A673 (cell line): ENCODE measurements at regions not wholly inside any gene's neighbourhood (a gene's known extent, or its start where the extent isn't known, plus 50 kb on each side); places are given as distances from the start of the nearest gene placed in this dataset.

Experiments used
- BruUV-seq: library from RNA; stranded (reverse); fragments of 400-500 nt; replicated peaks from 2 replicates; lab custom pipeline; 2021; lab: Mats Ljungman, UMichigan
- CTCF ChIA-PET: fragments of 300-600 bp; sonication (Branson Sonifier 250); formaldehyde crosslinking; loops from one replicate; lab custom pipeline; 2022; ENCODE audit warnings: antibody characterized with exemption; lab: Charles Lee
- POLR2A ChIA-PET: fragments of 300-600 bp; sonication (Branson Sonifier 250); formaldehyde crosslinking; loops from one replicate; lab custom pipeline; 2022; ENCODE audit warnings: antibody characterized with exemption; ENCODE audit not compliant: low non-redundant PET; lab: Charles Lee
- DNase-seq: peaks from one replicate; pipeline ENCODE4 v3.0.0-alpha.2; 2015; ENCODE audit warnings: low spot score
- H3K27ac ChIP-seq: fragments of 200-600 bp; sonication (generic); 2 replicates; pipeline ENCODE4 v1.5.1; 2016; ENCODE audit warnings: mixed run types, low read depth, mild to moderate bottlenecking, mixed read lengths, antibody characterized with exemption, low read length; ENCODE audit not compliant: poor library complexity, severe bottlenecking
- H3K27me3 ChIP-seq: fragments of 200-600 bp; sonication (generic); replicated peaks from 2 replicates; pipeline ENCODE4 v1.6.1; 2017; ENCODE audit warnings: mixed run types, low read depth, mild to moderate bottlenecking, mixed read lengths, antibody characterized with exemption, low read length; ENCODE audit not compliant: insufficient read depth, poor library complexity
- H3K36me3 ChIP-seq: fragments of 200-600 bp; sonication (generic); 2 replicates; pipeline ENCODE4 v1.6.1; 2016; ENCODE audit warnings: mixed run types, mild to moderate bottlenecking, mixed read lengths, antibody characterized with exemption, low read length; ENCODE audit not compliant: insufficient read depth, poor library complexity, severe bottlenecking
- H3K4me1 ChIP-seq: fragments of 200-600 bp; sonication (generic); 2 replicates; pipeline ENCODE4 v1.6.1; 2017; ENCODE audit warnings: mixed run types, mild to moderate bottlenecking, mixed read lengths, antibody characterized with exemption, low read length; ENCODE audit not compliant: insufficient read depth, poor library complexity, severe bottlenecking
- H3K4me3 ChIP-seq: fragments of 200-600 bp; sonication (generic); 2 replicates; pipeline ENCODE4 v1.5.1; 2016; ENCODE audit warnings: low read depth, mixed run types, mild to moderate bottlenecking, mixed read lengths, low read length; ENCODE audit not compliant: poor library complexity, severe bottlenecking
- H3K9me3 ChIP-seq: fragments of 200-600 bp; sonication (generic); 2 replicates; pipeline ENCODE4 v1.6.1; 2016; ENCODE audit warnings: mixed run types, low read depth, mild to moderate bottlenecking, mixed read lengths, antibody characterized with exemption, low read length; ENCODE audit not compliant: poor library complexity, severe bottlenecking
- CTCF ChIP-seq: fragments of 300-800, 200-600 bp; sonication (generic); conservative IDR thresholded peaks from 2 replicates; pipeline ENCODE4 v1.5.1; 2017; ENCODE audit warnings: low read depth, mild to moderate bottlenecking, antibody characterized with exemption, low read length, moderate library complexity, mixed read lengths
- EZH2 ChIP-seq: fragments of 200-600 bp; sonication (generic); IDR thresholded peaks from 2 replicates; pipeline ENCODE4 v1.6.1; 2017; ENCODE audit warnings: borderline replicate concordance, low read depth, mild to moderate bottlenecking, mixed read lengths, antibody characterized with exemption, low read length; ENCODE audit not compliant: poor library complexity, severe bottlenecking
- intact Hi-C: fragments of 100-400 bp; cut with micrococcal nuclease; formaldehyde crosslinking; loops from one replicate; pipeline ENCODE4 v1.10.0; 2022; ENCODE audit not compliant: unreplicated experiment

- Histone ChIP-seq H3K4me1 (no peaks in the 10 kb centered on the region), H3K36me3 (no peaks in the 10 kb centered on the region), H3K4me3 (no peak overlapping the region), H3K27ac (no peak overlapping the region), H3K9me3 (no peaks in the 10 kb centered on the region), H3K27me3 (no peaks in the 10 kb centered on the region)
- ChIA-PET CTCF (no interaction called here), POLR2A (no interaction called here)
- TF ChIP-seq CTCF (no peak), EZH2 (no peak)
- intact Hi-C loops, result no loop called here
- DNase-seq, result no peak
- BruUV-seq, result no TSS peak
Observed at GRCh38 chr13:40438999-40439797, 227.2 kb downstream of the FOXO1 start.

- BruUV-seq, result no TSS peak
- ChIA-PET POLR2A (no interaction called here), CTCF (no interaction called here)
- H3K27me3 ChIP-seq, result no peaks in the 10 kb centered on the region
- intact Hi-C loops, result no loop called here
- DNase-seq, result no peak
- no peaks in the 10 kb centered on the region for H3K4me1 ChIP-seq
- H3K4me3 ChIP-seq, result no peak overlapping the region
- H3K36me3 ChIP-seq, result no peaks in the 10 kb centered on the region
- no peaks in the 10 kb centered on the region for H3K9me3 ChIP-seq
- no peak overlapping the region for H3K27ac ChIP-seq
- TF ChIP-seq EZH2, result no peak
- no peak for TF ChIP-seq CTCF
Observed at GRCh38 chr13:40439928-40440327, 226.5 kb downstream of the FOXO1 start.

- H3K27ac ChIP-seq, result no peak overlapping the region
- intact Hi-C loops, result no loop called here
Observed at GRCh38 chr13:40440990-40441820, 225.2 kb downstream of the FOXO1 start.

More at GRCh38 chr13:40440990-40441820, 225.2 kb downstream of the FOXO1 start:
- no peaks in the 10 kb centered on the region for H3K36me3 ChIP-seq
- no peak overlapping the region for H3K4me3 ChIP-seq
- BruUV-seq, result no TSS peak
- H3K9me3 ChIP-seq, result no peaks in the 10 kb centered on the region
- no peaks in the 10 kb centered on the region for H3K4me1 ChIP-seq
- H3K27me3 ChIP-seq, result no peaks in the 10 kb centered on the region
- POLR2A ChIA-PET, result no interaction called here
- DNase-seq, result no peak
- CTCF ChIA-PET, result no interaction called here
- TF ChIP-seq CTCF, result no peak
- no peak for TF ChIP-seq EZH2
